ENCODE measurements at regions not wholly inside any gene's neighbourhood (a gene's known extent, or its start where the extent isn't known, plus 50 kb on each side); places are given as distances from the start of the nearest gene placed in this dataset.

DNA sequence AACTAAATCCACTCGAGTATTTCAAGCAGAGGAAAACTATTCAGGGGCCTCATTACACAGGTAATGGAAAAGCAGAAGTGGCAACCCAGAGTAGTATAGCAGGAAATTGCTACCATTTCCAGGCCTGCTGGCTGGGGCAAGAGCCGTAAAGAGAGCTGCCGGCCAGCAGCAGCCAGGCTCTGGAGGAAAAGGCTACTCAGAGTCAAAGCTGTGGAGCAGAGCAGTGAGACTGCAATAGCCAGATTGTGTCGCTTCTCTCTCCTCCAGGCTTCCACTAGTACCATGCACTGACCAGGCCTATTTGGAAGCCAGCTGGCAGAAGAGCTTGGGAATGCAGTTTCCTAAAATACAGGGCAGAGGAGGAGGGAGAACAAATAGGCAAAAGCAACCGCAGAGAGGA, 155.5 kb downstream of the OMA1 start:
- Histone ChIP-seq H3K9me2 (ENCODE audit: insufficient read depth) (no peaks in the 10 kb centered on the region), H3K9me3 (ENCODE audit: control insufficient read depth in 1 of 2, insufficient read depth in 1 of 2, low read depth in 1 of 2, low read length in 2 of 2) (no peaks in the 10 kb centered on the region), H3K9ac (ENCODE audit: low read length) (no peak overlapping the region), H3K36me3 (ENCODE audit: control insufficient read depth in 1 of 2, insufficient read depth in 2 of 2, low read length in 2 of 2) (no peaks in the 10 kb centered on the region), H4K20me1 (ENCODE audit: insufficient read depth) (no peaks in the 10 kb centered on the region), H3K4me2 (ENCODE audit: low read length) (no peak overlapping the region), H3K4me3 (replicated peaks in 1 of 2; ENCODE audit: low read depth in 1 of 2, low read length in 2 of 2) (no peak overlapping the region), H3K79me2 (ENCODE audit: insufficient read depth, low read length) (no peaks in the 10 kb centered on the region), H2AFZ (ENCODE audit: low read depth, low read length, poor library complexity, severe bottlenecking) (no peak overlapping the region), H3K4me1 (ENCODE audit: control insufficient read depth in 1 of 2, insufficient read depth in 2 of 2, low read length in 2 of 2) (peaks cover 8 to 16% of the 10 kb centered on the region in 2 experiments), H3K27me3 (ENCODE audit: insufficient read depth, low read length) (peaks cover 34% of the 10 kb centered on the region), H3K27ac (ENCODE audit: low read depth, low read length) (no peak overlapping the region)
- no peak for DNase-seq (ENCODE audit: low read depth, low spot score)
- no peak for ATAC-seq
- no peak for TF ChIP-seq YY1 (IDR thresholded peaks at IDR 0.05; ENCODE audit: extremely low read depth, insufficient replicate concordance, low read depth, low read length)
- TF ChIP-seq CEBPB (IDR thresholded peaks at IDR 0.05; ENCODE audit: low read depth) = no peak
- TF ChIP-seq EGR1 (IDR thresholded peaks at IDR 0.05; ENCODE audit: low read depth) = no peak
- no peak for TF ChIP-seq SP1 (IDR thresholded peaks at IDR 0.05; ENCODE audit: low read depth)
- TF ChIP-seq FOSL1 (IDR thresholded peaks at IDR 0.05; ENCODE audit: low read depth) = no peak
- no peak for TF ChIP-seq SIN3A (IDR thresholded peaks at IDR 0.05; ENCODE audit: low read depth)
- no peak for TF ChIP-seq ZNF274 (IDR thresholded peaks at IDR 0.05; ENCODE audit: low read depth, low read length)
- TF ChIP-seq SRF (IDR thresholded peaks at IDR 0.05; ENCODE audit: low read depth) = no peak
- TF ChIP-seq POLR2AphosphoS5 (IDR thresholded peaks at IDR 0.05; ENCODE audit: low read depth, low read length) = no peak
- TF ChIP-seq, protein P1, sequence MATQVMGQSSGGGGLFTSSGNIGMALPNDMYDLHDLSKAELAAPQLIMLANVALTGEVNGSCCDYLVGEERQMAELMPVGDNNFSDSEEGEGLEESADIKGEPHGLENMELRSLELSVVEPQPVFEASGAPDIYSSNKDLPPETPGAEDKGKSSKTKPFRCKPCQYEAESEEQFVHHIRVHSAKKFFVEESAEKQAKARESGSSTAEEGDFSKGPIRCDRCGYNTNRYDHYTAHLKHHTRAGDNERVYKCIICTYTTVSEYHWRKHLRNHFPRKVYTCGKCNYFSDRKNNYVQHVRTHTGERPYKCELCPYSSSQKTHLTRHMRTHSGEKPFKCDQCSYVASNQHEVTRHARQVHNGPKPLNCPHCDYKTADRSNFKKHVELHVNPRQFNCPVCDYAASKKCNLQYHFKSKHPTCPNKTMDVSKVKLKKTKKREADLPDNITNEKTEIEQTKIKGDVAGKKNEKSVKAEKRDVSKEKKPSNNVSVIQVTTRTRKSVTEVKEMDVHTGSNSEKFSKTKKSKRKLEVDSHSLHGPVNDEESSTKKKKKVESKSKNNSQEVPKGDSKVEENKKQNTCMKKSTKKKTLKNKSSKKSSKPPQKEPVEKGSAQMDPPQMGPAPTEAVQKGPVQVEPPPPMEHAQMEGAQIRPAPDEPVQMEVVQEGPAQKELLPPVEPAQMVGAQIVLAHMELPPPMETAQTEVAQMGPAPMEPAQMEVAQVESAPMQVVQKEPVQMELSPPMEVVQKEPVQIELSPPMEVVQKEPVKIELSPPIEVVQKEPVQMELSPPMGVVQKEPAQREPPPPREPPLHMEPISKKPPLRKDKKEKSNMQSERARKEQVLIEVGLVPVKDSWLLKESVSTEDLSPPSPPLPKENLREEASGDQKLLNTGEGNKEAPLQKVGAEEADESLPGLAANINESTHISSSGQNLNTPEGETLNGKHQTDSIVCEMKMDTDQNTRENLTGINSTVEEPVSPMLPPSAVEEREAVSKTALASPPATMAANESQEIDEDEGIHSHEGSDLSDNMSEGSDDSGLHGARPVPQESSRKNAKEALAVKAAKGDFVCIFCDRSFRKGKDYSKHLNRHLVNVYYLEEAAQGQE (IDR thresholded peaks at IDR 0.05; ENCODE audit: low read depth) = no peak
- TF ChIP-seq RAD21 (IDR thresholded peaks at IDR 0.05; ENCODE audit: low read depth) = no peak
- no peak for TF ChIP-seq CBX3 (IDR thresholded peaks at IDR 0.05; ENCODE audit: low read depth)
- no peak for TF ChIP-seq TCF7L2 (IDR thresholded peaks at IDR 0.05; ENCODE audit: borderline replicate concordance, extremely low read depth, insufficient read depth, insufficient read length)
- TF ChIP-seq, protein P2, sequence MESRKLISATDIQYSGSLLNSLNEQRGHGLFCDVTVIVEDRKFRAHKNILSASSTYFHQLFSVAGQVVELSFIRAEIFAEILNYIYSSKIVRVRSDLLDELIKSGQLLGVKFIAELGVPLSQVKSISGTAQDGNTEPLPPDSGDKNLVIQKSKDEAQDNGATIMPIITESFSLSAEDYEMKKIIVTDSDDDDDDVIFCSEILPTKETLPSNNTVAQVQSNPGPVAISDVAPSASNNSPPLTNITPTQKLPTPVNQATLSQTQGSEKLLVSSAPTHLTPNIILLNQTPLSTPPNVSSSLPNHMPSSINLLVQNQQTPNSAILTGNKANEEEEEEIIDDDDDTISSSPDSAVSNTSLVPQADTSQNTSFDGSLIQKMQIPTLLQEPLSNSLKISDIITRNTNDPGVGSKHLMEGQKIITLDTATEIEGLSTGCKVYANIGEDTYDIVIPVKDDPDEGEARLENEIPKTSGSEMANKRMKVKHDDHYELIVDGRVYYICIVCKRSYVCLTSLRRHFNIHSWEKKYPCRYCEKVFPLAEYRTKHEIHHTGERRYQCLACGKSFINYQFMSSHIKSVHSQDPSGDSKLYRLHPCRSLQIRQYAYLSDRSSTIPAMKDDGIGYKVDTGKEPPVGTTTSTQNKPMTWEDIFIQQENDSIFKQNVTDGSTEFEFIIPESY (IDR thresholded peaks at IDR 0.05; ENCODE audit: extremely low read depth, insufficient replicate concordance, low read length) = no peak
- TF ChIP-seq ELF1 (IDR thresholded peaks at IDR 0.05; ENCODE audit: borderline replicate concordance, low read depth) = no peak
- no peak for TF ChIP-seq ZFX (IDR thresholded peaks at IDR 0.05)
- no peak for TF ChIP-seq EZH2phosphoT487 (IDR thresholded peaks at IDR 0.05; ENCODE audit: borderline replicate concordance)
- TF ChIP-seq, protein P3, sequence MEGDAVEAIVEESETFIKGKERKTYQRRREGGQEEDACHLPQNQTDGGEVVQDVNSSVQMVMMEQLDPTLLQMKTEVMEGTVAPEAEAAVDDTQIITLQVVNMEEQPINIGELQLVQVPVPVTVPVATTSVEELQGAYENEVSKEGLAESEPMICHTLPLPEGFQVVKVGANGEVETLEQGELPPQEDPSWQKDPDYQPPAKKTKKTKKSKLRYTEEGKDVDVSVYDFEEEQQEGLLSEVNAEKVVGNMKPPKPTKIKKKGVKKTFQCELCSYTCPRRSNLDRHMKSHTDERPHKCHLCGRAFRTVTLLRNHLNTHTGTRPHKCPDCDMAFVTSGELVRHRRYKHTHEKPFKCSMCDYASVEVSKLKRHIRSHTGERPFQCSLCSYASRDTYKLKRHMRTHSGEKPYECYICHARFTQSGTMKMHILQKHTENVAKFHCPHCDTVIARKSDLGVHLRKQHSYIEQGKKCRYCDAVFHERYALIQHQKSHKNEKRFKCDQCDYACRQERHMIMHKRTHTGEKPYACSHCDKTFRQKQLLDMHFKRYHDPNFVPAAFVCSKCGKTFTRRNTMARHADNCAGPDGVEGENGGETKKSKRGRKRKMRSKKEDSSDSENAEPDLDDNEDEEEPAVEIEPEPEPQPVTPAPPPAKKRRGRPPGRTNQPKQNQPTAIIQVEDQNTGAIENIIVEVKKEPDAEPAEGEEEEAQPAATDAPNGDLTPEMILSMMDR (IDR thresholded peaks at IDR 0.05 in 2 of 3, conservative IDR thresholded peaks at IDR 0.05 in 1 of 3; ENCODE audit: borderline replicate concordance in 1 of 3, insufficient read depth in 1 of 3, low read depth in 2 of 3, low read length in 2 of 3) = no peak
- TF ChIP-seq EZH2 (IDR thresholded peaks at IDR 0.05) = no peak
- CTCF ChIA-PET = no interaction called here
- RAD21 ChIA-PET (ENCODE audit: low non-redundant PET in 1 of 2, low total read pairs in 2 of 2, uncharacterized antibody in 2 of 2, unreplicated experiment in 2 of 2) = no interaction called here
- BruUV-seq (replicated peaks) = no TSS peak
- POLR2A ChIA-PET = no interaction called here
- intact Hi-C loops (cut with micrococcal nuclease) = no loop called here
